ENCODE measurements at regions not wholly inside any gene's neighbourhood (a gene's known extent, or its start where the extent isn't known, plus 50 kb on each side); places are given as distances from the start of the nearest gene placed in this dataset.

GRCh38 chr3:69445024-69445423, 59.1 kb upstream of the FRMD4B start:
- no peak overlapping the region for H3K27ac ChIP-seq
- TF ChIP-seq, protein P1, sequence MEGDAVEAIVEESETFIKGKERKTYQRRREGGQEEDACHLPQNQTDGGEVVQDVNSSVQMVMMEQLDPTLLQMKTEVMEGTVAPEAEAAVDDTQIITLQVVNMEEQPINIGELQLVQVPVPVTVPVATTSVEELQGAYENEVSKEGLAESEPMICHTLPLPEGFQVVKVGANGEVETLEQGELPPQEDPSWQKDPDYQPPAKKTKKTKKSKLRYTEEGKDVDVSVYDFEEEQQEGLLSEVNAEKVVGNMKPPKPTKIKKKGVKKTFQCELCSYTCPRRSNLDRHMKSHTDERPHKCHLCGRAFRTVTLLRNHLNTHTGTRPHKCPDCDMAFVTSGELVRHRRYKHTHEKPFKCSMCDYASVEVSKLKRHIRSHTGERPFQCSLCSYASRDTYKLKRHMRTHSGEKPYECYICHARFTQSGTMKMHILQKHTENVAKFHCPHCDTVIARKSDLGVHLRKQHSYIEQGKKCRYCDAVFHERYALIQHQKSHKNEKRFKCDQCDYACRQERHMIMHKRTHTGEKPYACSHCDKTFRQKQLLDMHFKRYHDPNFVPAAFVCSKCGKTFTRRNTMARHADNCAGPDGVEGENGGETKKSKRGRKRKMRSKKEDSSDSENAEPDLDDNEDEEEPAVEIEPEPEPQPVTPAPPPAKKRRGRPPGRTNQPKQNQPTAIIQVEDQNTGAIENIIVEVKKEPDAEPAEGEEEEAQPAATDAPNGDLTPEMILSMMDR (IDR thresholded peaks at IDR 0.05): no peak
- DNase-seq (ENCODE audit: low spot score): no peak
- peak overlapping the region; percentile 61 for H3K4me3 ChIP-seq

DNA sequence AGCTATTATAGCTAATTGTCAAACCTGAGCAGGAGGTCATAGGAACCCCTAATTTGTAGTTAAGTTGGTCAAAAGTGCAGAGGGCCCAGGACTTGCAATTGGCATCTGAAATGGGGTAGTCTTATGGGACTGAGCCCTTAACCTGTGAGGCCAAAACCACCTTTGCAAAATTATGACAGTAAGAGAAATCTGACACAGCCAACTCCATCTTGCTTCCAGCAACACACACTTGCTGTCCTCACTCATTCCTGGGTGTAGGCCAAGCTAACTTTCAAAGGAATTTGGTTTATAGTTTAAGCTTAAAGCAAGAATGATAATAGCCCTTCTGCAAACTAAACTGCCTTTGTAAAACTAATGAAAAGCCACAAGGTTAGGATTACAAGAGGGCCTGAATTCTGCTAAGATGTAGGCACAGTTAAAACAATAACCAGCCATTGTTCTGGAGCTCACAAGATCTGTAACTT, 57.6 kb upstream of the FRMD4B start:
- TF ChIP-seq, protein P1 (IDR thresholded peaks at IDR 0.05): no peak
- no peak for DNase-seq (ENCODE audit: low spot score)
- no peak overlapping the region for H3K4me3 ChIP-seq
- H3K27ac ChIP-seq: no peak overlapping the region

GRCh38 chr3:69442771-69443311, 57.0 kb upstream of the FRMD4B start:
- TF ChIP-seq, protein P1 (IDR thresholded peaks at IDR 0.05): no peak
- no peak overlapping the region for H3K27ac ChIP-seq
- no peak overlapping the region for H3K4me3 ChIP-seq
- DNase-seq (ENCODE audit: low spot score): no peak

GRCh38 chr3:69441732-69442131, 55.8 kb upstream of the FRMD4B start:
- TF ChIP-seq, protein P1 (IDR thresholded peaks at IDR 0.05): no peak
- no peak overlapping the region for H3K27ac ChIP-seq
- no peak overlapping the region for H3K4me3 ChIP-seq
- no peak for DNase-seq (ENCODE audit: low spot score)

DNA sequence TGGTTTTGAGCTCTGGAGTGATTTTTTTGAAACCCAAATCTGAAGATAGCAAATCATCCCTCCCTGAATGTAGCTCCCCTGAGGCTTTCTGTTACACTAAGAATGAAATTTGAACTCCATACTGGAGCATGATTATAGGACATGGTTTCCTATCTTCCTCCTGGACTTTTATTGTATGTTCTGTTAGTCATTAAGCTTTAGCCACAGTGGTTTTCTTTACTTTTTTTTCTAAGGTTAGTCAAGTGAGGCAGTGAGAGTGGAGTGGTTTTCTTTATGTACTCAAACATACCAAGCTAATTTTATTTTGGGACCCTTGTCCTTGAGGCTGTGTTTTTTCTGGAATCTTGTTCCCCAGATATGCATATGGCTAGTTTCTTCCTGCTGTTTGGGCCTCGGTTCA, 55.2 kb upstream of the FRMD4B start:
- no peak overlapping the region for H3K27ac ChIP-seq
- DNase-seq (ENCODE audit: low spot score): no peak
- no peak overlapping the region for H3K4me3 ChIP-seq
- TF ChIP-seq, protein P1 (IDR thresholded peaks at IDR 0.05): no peak

- DNase-seq (ENCODE audit: low spot score): no peak
- Histone ChIP-seq H3K27ac (peak overlapping the region in 1 of 2 donors; percentile 10), H3K4me3 (peak overlapping the region; percentile 50)
- TF ChIP-seq, protein P1 (IDR thresholded peaks at IDR 0.05): peak; percentile 39
These were observed 53.9 kb upstream of the FRMD4B start for GRCh38 chr3:69439643-69440270.

- TF ChIP-seq, protein P1 (IDR thresholded peaks at IDR 0.05): no peak
- H3K4me3 ChIP-seq: no peak overlapping the region
- DNase-seq (ENCODE audit: low spot score): no peak
- no peak overlapping the region for H3K27ac ChIP-seq
These were observed 52.6 kb upstream of the FRMD4B start for GRCh38 chr3:69438476-69438875.
